GM21717 (cell line): ENCODE measurements at regions not wholly inside any gene's neighbourhood (a gene's known extent, or its start where the extent isn't known, plus 50 kb on each side); places are given as distances from the start of the nearest gene placed in this dataset.
A peak's percentile ranks its signal among the peaks of the same experiment; 100 is the strongest.
"Not testable (repeated sequence)": the region's sequence is repeated elsewhere in the genome, so short reads cannot be mapped to it uniquely, and the experiment has no call there.

Experiments used
- ATAC-seq: cut with Tn5 transposase; IDR thresholded peaks from one replicate; pipeline ENCODE4 v1.9.1; 2021; ENCODE audit warnings: mild to moderate bottlenecking, moderate library complexity; ENCODE audit not compliant: unreplicated experiment

DNA sequence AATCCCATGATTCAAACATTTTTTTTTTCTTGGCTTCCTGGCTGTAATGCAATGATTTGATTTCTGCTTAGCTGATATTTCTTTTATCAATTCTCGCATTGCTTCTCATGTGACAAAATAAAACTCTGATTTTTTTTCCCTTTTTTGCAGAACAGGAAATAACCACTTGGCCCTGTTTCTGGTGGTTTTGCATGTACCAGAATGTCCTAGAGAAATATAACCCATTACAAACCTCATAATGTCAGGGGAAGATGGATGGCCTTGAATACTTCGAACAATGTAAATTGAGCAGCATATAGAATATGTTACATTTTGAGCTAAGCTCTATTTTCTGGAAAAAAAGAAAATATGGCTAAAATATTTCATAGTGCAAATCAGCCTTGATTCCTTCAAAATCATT lies 275.6 kb downstream of the RAP2B start:
- ATAC-seq, result no peak

DNA sequence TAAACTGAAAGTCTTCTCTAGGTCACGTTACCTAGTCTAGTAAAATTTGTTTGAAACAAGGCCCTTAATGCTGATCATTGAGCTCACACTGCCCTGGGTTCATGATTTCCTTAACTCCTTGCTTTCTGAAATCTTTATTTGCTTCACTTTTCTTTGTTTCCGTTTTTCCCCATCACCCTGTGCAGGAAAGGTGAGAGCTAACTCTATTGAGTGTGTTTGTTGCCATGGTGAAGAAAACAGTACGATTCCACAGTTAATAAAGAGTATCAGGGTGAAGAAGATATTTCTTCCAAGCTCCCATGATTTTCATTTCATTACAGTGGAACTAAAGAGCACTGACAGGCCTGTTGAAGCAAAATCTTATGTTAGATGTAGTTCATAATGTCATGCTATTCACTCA lies 276.2 kb downstream of the RAP2B start:
- ATAC-seq, result no peak

- no peak for ATAC-seq
Measured at GRCh38 chr3:153439780-153440179, 277.8 kb downstream of the RAP2B start.

DNA sequence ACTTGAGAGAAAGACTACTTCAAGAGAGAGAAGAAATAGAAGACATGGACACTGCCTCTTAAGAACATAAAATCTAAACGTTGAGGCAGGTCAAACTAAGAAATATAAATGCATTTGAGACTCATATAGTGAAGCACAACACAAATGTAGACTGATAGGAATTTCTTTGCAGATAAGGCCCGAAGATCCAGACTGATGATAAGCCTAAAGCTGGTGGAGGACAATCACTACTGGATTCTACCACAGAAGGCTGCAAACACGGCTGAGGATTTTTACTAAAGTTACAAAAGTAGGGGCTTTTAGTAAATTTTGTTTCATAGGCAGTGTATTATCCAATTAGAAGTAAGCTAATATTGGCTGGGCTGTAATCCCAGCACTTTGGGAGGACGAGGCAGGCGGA lies 278.3 kb downstream of the RAP2B start:
- ATAC-seq, result no peak

DNA sequence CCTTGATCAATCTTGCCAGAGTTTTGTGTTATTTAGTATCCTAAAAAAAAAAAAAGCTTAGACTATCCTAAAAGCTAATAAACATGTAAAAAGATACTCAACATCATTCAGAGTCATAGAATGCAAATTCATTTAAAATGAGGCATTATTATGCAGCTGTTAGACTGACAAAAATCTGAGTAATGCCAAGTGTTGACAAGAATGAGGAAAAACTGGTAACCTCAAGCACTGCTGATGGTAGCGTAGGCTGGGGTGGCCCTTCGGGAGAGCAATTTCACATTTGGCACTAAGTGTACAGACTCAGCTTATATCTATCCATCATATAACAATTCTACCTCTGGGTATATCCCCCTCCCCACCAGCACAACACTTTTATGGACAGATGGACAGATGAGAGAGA lies 280.4 kb downstream of the RAP2B start:
- no peak for ATAC-seq

DNA sequence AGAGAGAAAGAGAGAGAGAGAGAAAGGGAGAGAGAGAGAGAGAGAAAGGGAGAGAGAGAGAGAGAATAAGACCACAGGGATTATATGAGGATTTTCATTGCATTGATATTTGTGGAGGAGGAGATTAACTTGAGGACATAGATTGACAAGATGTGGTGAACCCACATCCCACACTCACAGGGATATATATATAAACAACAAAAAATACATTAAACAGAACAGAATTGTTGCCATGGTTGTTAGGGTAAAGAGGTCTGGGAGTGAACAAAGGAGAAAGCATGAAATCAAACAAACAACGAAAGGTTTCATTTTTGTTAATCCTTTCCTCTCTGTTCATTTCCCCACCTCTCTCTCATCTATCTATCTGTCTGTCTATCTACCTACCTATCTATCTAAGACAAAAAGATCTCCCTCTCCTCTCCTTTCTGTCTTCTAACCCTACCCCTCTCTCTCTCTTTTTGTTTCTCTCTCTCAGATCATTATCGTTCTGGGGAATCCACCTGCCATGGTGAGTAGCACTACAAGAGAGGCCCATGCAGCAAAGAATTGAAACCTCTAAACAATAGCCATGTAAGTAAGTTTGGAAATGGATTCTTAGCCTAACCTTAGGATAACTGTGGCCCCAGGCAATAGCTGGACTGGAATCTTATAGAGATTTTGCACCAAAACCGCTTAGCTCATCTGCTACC lies 280.9 kb downstream of the RAP2B start:
- no peak for ATAC-seq

DNA sequence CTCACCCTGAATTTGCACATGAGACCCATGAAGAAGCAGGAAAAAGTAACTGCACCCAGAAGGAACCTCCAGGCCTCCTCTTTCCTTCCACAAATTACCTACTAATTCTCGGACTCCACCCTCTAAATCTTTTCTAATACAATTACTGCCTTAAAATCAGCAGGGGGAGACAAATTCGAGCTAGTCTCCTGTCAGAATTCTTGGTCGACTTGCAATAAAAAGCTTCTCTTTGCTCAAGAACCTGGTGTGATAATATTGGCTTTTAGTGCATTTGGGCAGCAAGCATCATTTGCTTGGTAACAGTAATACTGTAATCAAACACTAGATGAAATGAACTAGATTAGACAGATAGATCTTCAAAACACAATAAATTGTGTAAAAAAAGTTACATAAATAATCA lies 281.9 kb downstream of the RAP2B start:
- ATAC-seq, result no peak

- no peak for ATAC-seq
Measured at GRCh38 chr3:153445817-153446216, 283.8 kb downstream of the RAP2B start.

GRCh38 chr3:153448151-153448829 lies 286.3 kb downstream of the RAP2B start:
- ATAC-seq, result no peak

DNA sequence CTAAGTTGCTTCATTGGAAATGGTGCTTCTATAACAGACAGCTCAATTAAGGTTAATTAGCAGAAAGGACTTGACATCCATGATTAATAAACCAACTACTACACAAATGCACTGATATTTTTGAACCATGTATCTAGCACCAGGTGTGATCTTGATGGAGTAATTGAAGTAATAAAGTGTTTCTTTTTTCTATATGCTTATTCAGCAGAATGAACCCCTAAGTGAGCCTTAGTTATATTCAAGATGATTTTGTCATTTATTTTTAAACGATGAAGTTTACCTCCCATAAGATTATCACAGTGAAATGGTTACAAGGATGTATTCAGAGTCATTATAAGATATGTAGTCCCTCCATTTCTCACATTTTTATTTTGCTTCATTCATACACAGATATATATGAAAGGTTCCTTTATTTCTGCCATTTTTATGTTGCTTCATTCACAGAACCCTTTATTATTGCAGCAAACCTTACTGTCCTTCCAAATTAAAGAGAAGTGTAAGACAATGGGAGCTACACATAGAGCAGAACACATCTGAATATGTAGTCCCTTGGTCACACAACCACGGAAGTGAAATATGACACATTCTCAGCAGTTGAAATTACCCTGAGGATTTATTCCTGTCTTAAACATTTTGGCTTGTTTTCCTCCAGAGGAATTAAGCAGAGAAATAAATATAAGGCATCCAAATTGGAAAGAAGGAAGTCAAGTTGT lies 295.0 kb downstream of the RAP2B start:
- no peak for ATAC-seq

DNA sequence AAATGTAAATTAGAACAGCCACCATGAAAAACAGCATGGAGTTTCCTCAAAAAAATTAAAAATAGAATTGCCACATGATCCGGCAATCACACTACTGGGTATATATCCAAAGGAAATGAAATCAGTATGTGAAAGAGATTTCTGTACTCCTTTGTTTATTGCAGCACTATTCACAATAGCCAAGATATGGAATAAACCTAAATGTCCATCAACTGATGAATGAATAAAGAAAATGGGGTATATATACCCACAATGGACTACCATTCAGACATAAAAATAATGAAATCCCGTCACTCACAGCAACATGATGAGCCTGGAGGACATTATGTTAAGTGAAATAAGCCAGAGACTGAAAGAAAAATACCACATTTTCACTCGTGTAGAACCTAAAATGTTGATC lies 296.9 kb downstream of the RAP2B start:
- no peak for ATAC-seq

DNA sequence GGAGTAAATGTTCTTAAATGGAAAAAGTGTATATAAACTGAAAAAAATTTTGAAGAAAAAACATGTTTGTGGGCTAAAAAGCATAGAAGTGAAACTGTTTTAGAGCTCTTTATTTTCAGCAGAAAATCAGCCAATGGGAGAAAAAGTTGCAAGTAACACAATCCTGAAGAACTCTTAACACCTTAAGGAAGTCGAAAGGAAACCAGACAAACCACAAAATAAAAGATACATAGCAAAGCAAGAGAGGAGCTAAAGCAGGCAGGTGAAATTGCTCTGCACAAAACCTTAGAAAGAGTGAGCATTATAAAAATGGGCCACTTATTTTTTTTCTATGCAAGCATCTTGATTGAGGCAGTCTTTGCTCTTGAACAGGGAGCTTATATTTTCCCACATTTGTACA lies 300.5 kb downstream of the RAP2B start:
- ATAC-seq, result no peak

- ATAC-seq, result peak; percentile 82
Measured at GRCh38 chr3:153463895-153464294, 301.9 kb downstream of the RAP2B start.

GRCh38 chr3:153469162-153469561 lies 307.1 kb downstream of the RAP2B start:
- ATAC-seq, result no peak

DNA sequence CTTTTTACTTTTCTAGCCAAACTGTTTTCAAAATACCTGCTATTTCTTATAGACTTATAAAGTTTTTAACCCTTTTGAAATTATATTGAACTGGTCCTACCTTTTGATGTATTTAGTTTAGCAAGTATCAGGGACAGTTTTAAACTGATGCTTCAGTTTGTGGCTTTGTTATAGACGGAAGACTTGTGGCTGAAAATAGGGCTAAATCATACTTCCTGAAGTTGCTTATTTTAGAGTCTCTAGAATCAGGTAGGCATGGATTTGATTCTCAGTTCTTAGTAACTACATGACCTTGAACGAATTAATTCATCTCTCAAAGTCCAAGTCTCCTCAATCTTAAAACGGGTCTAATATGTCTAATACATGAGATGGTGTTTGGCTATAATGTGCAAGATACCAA lies 322.8 kb downstream of the RAP2B start:
- no peak for ATAC-seq

DNA sequence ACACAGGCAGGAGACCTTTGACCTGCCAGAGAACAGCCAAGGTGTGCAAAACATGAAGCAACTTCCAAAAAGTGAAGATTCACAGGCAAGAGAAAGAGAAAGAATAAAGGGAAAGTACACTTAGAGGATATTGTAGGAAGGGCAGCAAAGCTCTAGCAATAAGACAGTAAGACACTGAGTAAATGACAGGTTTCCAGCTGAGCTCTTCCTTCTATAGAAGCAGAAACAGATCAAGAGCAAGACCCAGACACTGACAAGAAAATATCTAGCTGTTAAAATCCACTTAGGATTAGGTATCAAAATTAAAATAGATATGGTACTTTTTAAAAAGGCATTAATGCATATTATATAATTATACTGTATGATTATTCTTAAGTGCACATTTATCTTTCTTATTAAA lies 333.4 kb downstream of the RAP2B start:
- no peak for ATAC-seq

- no peak for ATAC-seq
Measured at GRCh38 chr3:153502682-153503081, 340.7 kb downstream of the RAP2B start.

- ATAC-seq, result no peak
Measured at GRCh38 chr3:153503873-153504272, 341.8 kb downstream of the RAP2B start.

- ATAC-seq, result not testable (repeated sequence)
Measured at GRCh38 chr3:153506205-153506604, 344.2 kb downstream of the RAP2B start.

DNA sequence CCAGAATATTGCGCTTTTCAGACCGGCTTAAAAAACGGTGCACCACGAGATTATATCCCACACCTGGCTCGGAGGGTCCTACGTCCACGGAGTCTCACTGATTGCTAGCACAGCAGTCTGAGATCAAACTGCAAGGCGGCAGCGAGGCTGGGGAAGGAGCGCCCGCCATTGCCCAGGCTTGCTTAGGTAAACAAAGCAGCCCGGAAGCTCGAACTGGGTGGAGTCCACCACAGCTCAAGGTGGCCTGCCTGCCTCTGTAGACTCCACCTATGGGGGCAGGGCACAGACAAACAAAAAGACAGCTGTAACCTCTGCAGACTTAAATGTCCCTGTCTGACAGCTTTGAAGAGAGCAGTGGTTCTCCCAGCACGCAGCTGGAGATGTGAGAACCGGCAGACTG lies 344.7 kb downstream of the RAP2B start:
- not testable (repeated sequence) for ATAC-seq

DNA sequence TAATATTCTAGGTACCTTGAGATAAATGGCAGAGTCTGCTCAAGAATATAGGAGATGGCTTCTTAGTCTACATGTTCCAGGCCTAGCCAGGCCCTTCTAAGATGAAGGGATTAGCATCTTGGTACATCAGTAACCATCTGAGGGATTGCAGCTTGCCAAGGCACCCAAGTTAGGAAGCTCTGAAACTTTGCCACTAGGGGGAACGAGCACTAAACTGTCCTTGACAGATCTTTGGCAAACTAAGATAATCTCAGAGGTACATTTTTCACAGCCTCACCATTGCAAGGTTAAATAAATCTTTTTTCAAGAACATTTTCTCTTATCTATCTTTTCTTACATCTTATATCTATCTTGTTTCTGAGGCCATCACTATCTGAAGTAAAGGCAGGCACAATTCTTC lies 351.2 kb downstream of the RAP2B start:
- no peak for ATAC-seq

- no peak for ATAC-seq
Measured at GRCh38 chr3:153528473-153528872, 366.4 kb downstream of the RAP2B start.
